ENCODE measurements at regions not wholly inside any gene's neighbourhood (a gene's known extent, or its start where the extent isn't known, plus 50 kb on each side); places are given as distances from the start of the nearest gene placed in this dataset.
"Not testable (repeated sequence)": the region's sequence is repeated elsewhere in the genome, so short reads cannot be mapped to it uniquely, and the experiment has no call there.

GRCh38 chr9:102941868-102942267 is 53.3 kb upstream of the CYLC2 start:
- POLR2A ChIA-PET = no interaction called here
- TF ChIP-seq CTCF (IDR thresholded peaks at IDR 0.05; ENCODE audit: insufficient read depth, low read length, missing control alignments) = no peak

GRCh38 chr9:102922526-102922925 is 72.6 kb upstream of the CYLC2 start:
- DNase-seq (ENCODE audit: low read depth, low spot score) = no peak
- ChIA-PET CTCF (no interaction called here), POLR2A (no interaction called here)
- TF ChIP-seq CTCF (IDR thresholded peaks at IDR 0.05; ENCODE audit: insufficient read depth, low read length, missing control alignments) = no peak
- no peak overlapping the region for H3K4me3 ChIP-seq (ENCODE audit: low read depth, low read length)

More at GRCh38 chr9:102941868-102942267, 53.3 kb upstream of the CYLC2 start:
- CTCF ChIA-PET = no interaction called here
- H3K4me3 ChIP-seq (ENCODE audit: low read depth, low read length) = no peak overlapping the region
- no peak for DNase-seq (ENCODE audit: low read depth, low spot score)

- CTCF ChIA-PET = no interaction called here
- no peak overlapping the region for H3K4me3 ChIP-seq (ENCODE audit: low read depth, low read length)
- POLR2A ChIA-PET = no interaction called here
- no peak for DNase-seq (ENCODE audit: low read depth, low spot score)
- TF ChIP-seq CTCF (IDR thresholded peaks at IDR 0.05; ENCODE audit: insufficient read depth, low read length, missing control alignments) = no peak
These were observed 83.9 kb upstream of the CYLC2 start for GRCh38 chr9:102911185-102911584.

GRCh38 chr9:102905795-102906194 is 89.3 kb upstream of the CYLC2 start:
- H3K4me3 ChIP-seq (ENCODE audit: low read depth, low read length); CTCF ChIA-PET; DNase-seq (ENCODE audit: low read depth, low spot score); POLR2A ChIA-PET: not testable (repeated sequence)

GRCh38 chr9:102892025-102892424 is 103.1 kb upstream of the CYLC2 start:
- CTCF ChIA-PET = no interaction called here
- TF ChIP-seq CTCF (IDR thresholded peaks at IDR 0.05; ENCODE audit: insufficient read depth, low read length, missing control alignments) = no peak
- no peak overlapping the region for H3K4me3 ChIP-seq (ENCODE audit: low read depth, low read length)
- no peak for DNase-seq (ENCODE audit: low read depth, low spot score)
- POLR2A ChIA-PET = no interaction called here

GRCh38 chr9:102888747-102889146 is 106.4 kb upstream of the CYLC2 start:
- DNase-seq (ENCODE audit: low read depth, low spot score); H3K4me3 ChIP-seq (ENCODE audit: low read depth, low read length); CTCF ChIA-PET; POLR2A ChIA-PET: not testable (repeated sequence)

GRCh38 chr9:102875687-102876086 is 119.4 kb upstream of the CYLC2 start:
- ChIA-PET CTCF (no interaction called here), POLR2A (no interaction called here)
- TF ChIP-seq CTCF (IDR thresholded peaks at IDR 0.05; ENCODE audit: insufficient read depth, low read length, missing control alignments) = no peak
- H3K4me3 ChIP-seq (ENCODE audit: low read depth, low read length) = no peak overlapping the region
- DNase-seq (ENCODE audit: low read depth, low spot score) = no peak

GRCh38 chr9:102867488-102867887 is 127.6 kb upstream of the CYLC2 start:
- ChIA-PET POLR2A (no interaction called here), CTCF (no interaction called here)
- TF ChIP-seq CTCF (IDR thresholded peaks at IDR 0.05; ENCODE audit: insufficient read depth, low read length, missing control alignments) = no peak
- no peak overlapping the region for H3K4me3 ChIP-seq (ENCODE audit: low read depth, low read length)
- DNase-seq (ENCODE audit: low read depth, low spot score) = no peak

Measured in AG04449 (cell line).